ENCODE measurements at regions not wholly inside any gene's neighbourhood (a gene's known extent, or its start where the extent isn't known, plus 50 kb on each side); places are given as distances from the start of the nearest gene placed in this dataset.

GRCh38 chr1:88350648-88351047 lies 333.4 kb upstream of the PKN2 start:
- Histone ChIP-seq H3K36me3 (ENCODE audit: insufficient read depth in 1 of 2, low read depth in 1 of 2) (no peaks in the 10 kb centered on the region), H3K9me3 (no peaks in the 10 kb centered on the region), H3K4me1 (no peaks in the 10 kb centered on the region), H3K27me3 (ENCODE audit: insufficient read depth in 3 of 3, low read length in 2 of 3) (no peaks in the 10 kb centered on the region), H3K27ac (no peak overlapping the region), H3K4me3 (no peak overlapping the region)
- intact Hi-C loops (cut with DNase I), result no loop called here
- DNase-seq, result no peak
- no peak for ATAC-seq
- TF ChIP-seq CTCF (IDR thresholded peaks at IDR 0.05), result no peak
- WGBS, 3 donors, result 80 to 90% (median 86%) methylated on average over 2 of the region's 2 CpGs

- Histone ChIP-seq H3K4me1 (no peaks in the 10 kb centered on the region), H3K27me3 (ENCODE audit: insufficient read depth in 3 of 3, low read length in 2 of 3) (no peaks in the 10 kb centered on the region), H3K9me3 (no peaks in the 10 kb centered on the region), H3K27ac (no peak overlapping the region), H3K36me3 (ENCODE audit: insufficient read depth in 1 of 2, low read depth in 1 of 2) (no peaks in the 10 kb centered on the region), H3K4me3 (no peak overlapping the region)
- DNase-seq (no peak), ATAC-seq (no peak)
- intact Hi-C loops (cut with DNase I), result no loop called here
- no peak for TF ChIP-seq CTCF (IDR thresholded peaks at IDR 0.05)
- 36 to 43% (median 42%) methylated on average over 3 of the region's 3 CpGs for WGBS, 3 donors
Measured at GRCh38 chr1:88351960-88352359, 332.1 kb upstream of the PKN2 start.

- no peak for TF ChIP-seq CTCF (IDR thresholded peaks at IDR 0.05)
- Histone ChIP-seq H3K4me3 (no peak overlapping the region), H3K9me3 (no peaks in the 10 kb centered on the region), H3K27me3 (ENCODE audit: insufficient read depth in 3 of 3, low read length in 2 of 3) (no peaks in the 10 kb centered on the region), H3K27ac (no peak overlapping the region), H3K4me1 (no peaks in the 10 kb centered on the region), H3K36me3 (ENCODE audit: insufficient read depth in 1 of 2, low read depth in 1 of 2) (no peaks in the 10 kb centered on the region)
- intact Hi-C loops (cut with DNase I), result no loop called here
- WGBS, 3 donors, result 53 to 66% (median 60%) methylated on average over 1 of the region's 1 CpG
- ATAC-seq (no peak), DNase-seq (no peak)
Measured at GRCh38 chr1:88354256-88354655, 329.8 kb upstream of the PKN2 start.

- no peak for ATAC-seq
- 51 to 57% (median 53%) methylated on average over 2 of the region's 2 CpGs for WGBS, 3 donors
- intact Hi-C loops (cut with DNase I), result no loop called here
Measured at GRCh38 chr1:88357729-88358128, 326.3 kb upstream of the PKN2 start.

More at GRCh38 chr1:88357729-88358128, 326.3 kb upstream of the PKN2 start:
- Histone ChIP-seq H3K4me1 (no peaks in the 10 kb centered on the region), H3K4me3 (no peak overlapping the region), H3K9me3 (no peaks in the 10 kb centered on the region), H3K27me3 (ENCODE audit: insufficient read depth in 3 of 3, low read length in 2 of 3) (no peaks in the 10 kb centered on the region), H3K36me3 (ENCODE audit: insufficient read depth in 1 of 2, low read depth in 1 of 2) (no peaks in the 10 kb centered on the region), H3K27ac (no peak overlapping the region)
- no peak for DNase-seq
- no peak for TF ChIP-seq CTCF (IDR thresholded peaks at IDR 0.05)
